GM06990 (cell line): ENCODE measurements at regions not wholly inside any gene's neighbourhood (a gene's known extent, or its start where the extent isn't known, plus 50 kb on each side); places are given as distances from the start of the nearest gene placed in this dataset.

Source experiments
- DNase-seq: peaks from one replicate; pipeline ENCODE4 v3.0.0-alpha.2; 2011; ENCODE audit not compliant: insufficient read length; ENCODE audit errors: extremely low read depth
- H3K27me3 ChIP-seq: replicated peaks from 2 replicates; pipeline ENCODE4 v1.6.0; 2011; ENCODE audit warnings: low read length; ENCODE audit not compliant: control insufficient read depth, insufficient read depth
- H3K36me3 ChIP-seq: 2 replicates; pipeline ENCODE4 v1.5.1; 2011; ENCODE audit warnings: low read length; ENCODE audit not compliant: control insufficient read depth, insufficient read depth
- H3K4me3 ChIP-seq: replicated peaks from 2 replicates; pipeline ENCODE4 v1.5.1; 2011; ENCODE audit warnings: low read depth, mild to moderate bottlenecking, control low read depth, low read length
- CTCF ChIP-seq: IDR thresholded peaks from 2 replicates; pipeline ENCODE4 v1.5.1; 2011; ENCODE audit warnings: low read length, control low read depth, mild to moderate bottlenecking, inconsistent platforms; ENCODE audit not compliant: insufficient read depth, poor library complexity, severe bottlenecking

- DNase-seq, result no peak
- H3K4me3 ChIP-seq, result no peak overlapping the region
- H3K36me3 ChIP-seq, result no peaks in the 10 kb centered on the region
- no peaks in the 10 kb centered on the region; the same call in 1 of the 2 replicates for H3K27me3 ChIP-seq
- TF ChIP-seq CTCF, result no peak
These were observed 162.2 kb upstream of the EGLN3 start for GRCh38 chr14:34113005-34113511.

- Histone ChIP-seq H3K27me3 (no peaks in the 10 kb centered on the region; the same call in 1 of the 2 replicates), H3K4me3 (no peak overlapping the region), H3K36me3 (no peaks in the 10 kb centered on the region)
- no peak for DNase-seq
- TF ChIP-seq CTCF, result no peak
These were observed 161.1 kb upstream of the EGLN3 start for GRCh38 chr14:34111953-34112352.

GRCh38 chr14:34111505-34111904, 160.6 kb upstream of the EGLN3 start:
- H3K36me3 ChIP-seq, result no peaks in the 10 kb centered on the region
- TF ChIP-seq CTCF, result no peak
- H3K4me3 ChIP-seq, result no peak overlapping the region
- no peak for DNase-seq
- no peaks in the 10 kb centered on the region; the same call in 1 of the 2 replicates for H3K27me3 ChIP-seq

- TF ChIP-seq CTCF, result no peak
These were observed 159.7 kb upstream of the EGLN3 start for GRCh38 chr14:34110531-34110930.

GRCh38 chr14:34107441-34107840, 156.6 kb upstream of the EGLN3 start:
- Histone ChIP-seq H3K36me3 (no peaks in the 10 kb centered on the region), H3K27me3 (no peaks in the 10 kb centered on the region), H3K4me3 (no peak overlapping the region)
- TF ChIP-seq CTCF, result no peak
- no peak for DNase-seq

More at GRCh38 chr14:34110531-34110930, 159.7 kb upstream of the EGLN3 start:
- Histone ChIP-seq H3K4me3 (no peak overlapping the region), H3K27me3 (no peaks in the 10 kb centered on the region; the same call in 1 of the 2 replicates), H3K36me3 (no peaks in the 10 kb centered on the region)
- DNase-seq, result no peak

GRCh38 chr14:34106310-34106709, 155.4 kb upstream of the EGLN3 start:
- H3K4me3 ChIP-seq, result no peak overlapping the region
- TF ChIP-seq CTCF, result no peak
- H3K27me3 ChIP-seq, result no peaks in the 10 kb centered on the region

More at GRCh38 chr14:34106310-34106709, 155.4 kb upstream of the EGLN3 start:
- DNase-seq, result no peak
- H3K36me3 ChIP-seq, result no peaks in the 10 kb centered on the region
